ENCODE measurements at regions not wholly inside any gene's neighbourhood (a gene's known extent, or its start where the extent isn't known, plus 50 kb on each side); places are given as distances from the start of the nearest gene placed in this dataset.

DNA sequence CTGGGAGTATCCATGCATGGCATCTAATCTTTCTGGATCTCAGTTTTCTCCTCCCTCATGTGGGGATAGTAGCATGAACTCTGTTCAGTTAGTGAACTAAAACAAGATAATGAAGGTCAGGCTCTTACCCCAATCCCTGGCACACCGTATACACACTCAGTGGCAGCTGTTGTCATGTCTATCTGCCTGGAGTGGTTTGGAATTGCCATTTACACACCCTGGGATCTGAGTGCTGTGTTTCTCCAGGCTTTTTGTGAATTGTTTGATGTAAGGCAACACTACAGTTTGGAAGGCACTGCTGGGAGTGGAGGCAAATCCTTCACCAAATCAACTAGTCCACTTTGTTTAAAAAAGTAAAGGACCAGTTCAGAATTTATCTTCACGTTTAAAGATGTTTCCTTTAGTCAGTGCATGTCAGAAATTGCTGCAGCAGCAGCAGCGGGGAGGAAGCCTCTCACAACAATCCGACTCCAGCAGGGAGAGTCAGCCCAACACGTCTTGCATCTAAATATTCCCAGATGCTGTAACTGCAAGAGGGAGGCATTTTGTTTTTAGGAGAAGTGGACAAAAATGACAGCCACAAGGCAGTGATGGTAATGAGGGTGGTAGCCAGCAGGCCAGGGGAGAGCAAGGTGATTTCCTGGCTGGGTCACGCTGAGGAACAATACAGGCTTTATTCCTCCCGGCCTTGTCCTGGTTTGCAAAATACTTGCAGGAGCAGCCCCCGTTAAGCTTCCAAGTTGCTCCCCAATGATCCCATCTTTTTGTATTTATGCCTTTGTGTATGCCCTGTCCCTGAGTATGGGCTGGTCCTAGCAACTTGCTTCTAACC, 128.5 kb upstream of the LRIG1 start:
- H3K4me3 ChIP-seq (ENCODE audit: low read depth in 1 of 3, low read length in 3 of 3): no peak overlapping the region
- no peak overlapping the region for H3K9ac ChIP-seq (ENCODE audit: low read depth in 1 of 2, low read length in 2 of 2)
- WGBS: 78% methylated on average over 8 of the region's 8 CpGs
- no peak for TF ChIP-seq FOXA1 (IDR thresholded peaks at IDR 0.05)
- no peak for TF ChIP-seq NR2F2 (IDR thresholded peaks at IDR 0.05)
- no peak for TF ChIP-seq HNF4G (IDR thresholded peaks at IDR 0.05)
- TF ChIP-seq, protein P1, sequence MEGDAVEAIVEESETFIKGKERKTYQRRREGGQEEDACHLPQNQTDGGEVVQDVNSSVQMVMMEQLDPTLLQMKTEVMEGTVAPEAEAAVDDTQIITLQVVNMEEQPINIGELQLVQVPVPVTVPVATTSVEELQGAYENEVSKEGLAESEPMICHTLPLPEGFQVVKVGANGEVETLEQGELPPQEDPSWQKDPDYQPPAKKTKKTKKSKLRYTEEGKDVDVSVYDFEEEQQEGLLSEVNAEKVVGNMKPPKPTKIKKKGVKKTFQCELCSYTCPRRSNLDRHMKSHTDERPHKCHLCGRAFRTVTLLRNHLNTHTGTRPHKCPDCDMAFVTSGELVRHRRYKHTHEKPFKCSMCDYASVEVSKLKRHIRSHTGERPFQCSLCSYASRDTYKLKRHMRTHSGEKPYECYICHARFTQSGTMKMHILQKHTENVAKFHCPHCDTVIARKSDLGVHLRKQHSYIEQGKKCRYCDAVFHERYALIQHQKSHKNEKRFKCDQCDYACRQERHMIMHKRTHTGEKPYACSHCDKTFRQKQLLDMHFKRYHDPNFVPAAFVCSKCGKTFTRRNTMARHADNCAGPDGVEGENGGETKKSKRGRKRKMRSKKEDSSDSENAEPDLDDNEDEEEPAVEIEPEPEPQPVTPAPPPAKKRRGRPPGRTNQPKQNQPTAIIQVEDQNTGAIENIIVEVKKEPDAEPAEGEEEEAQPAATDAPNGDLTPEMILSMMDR (IDR thresholded peaks at IDR 0.05; ENCODE audit: low read depth, low read length, missing input control): no peak
- no peak overlapping the region for H3K27ac ChIP-seq (ENCODE audit: low read depth in 1 of 2, low read length in 2 of 2)
- no peak for DNase-seq (ENCODE audit: low spot score)
- H3K4me1 ChIP-seq (ENCODE audit: control insufficient read depth in 4 of 4, insufficient read depth in 4 of 4, low read length in 3 of 4): peaks cover 0 to 8% (median 4%) of the 10 kb centered on the region in 4 donors
- no peaks in the 10 kb centered on the region for H3K27me3 ChIP-seq (ENCODE audit: control insufficient read depth in 4 of 4, insufficient read depth in 4 of 4, low read length in 3 of 4)
- H3K9me3 ChIP-seq (ENCODE audit: control insufficient read depth in 4 of 4, low read length in 3 of 4): no peaks in the 10 kb centered on the region
- no peaks in the 10 kb centered on the region for H3K36me3 ChIP-seq (ENCODE audit: control insufficient read depth in 4 of 4, insufficient read depth in 3 of 4, low read depth in 1 of 4, low read length in 3 of 4)

DNA sequence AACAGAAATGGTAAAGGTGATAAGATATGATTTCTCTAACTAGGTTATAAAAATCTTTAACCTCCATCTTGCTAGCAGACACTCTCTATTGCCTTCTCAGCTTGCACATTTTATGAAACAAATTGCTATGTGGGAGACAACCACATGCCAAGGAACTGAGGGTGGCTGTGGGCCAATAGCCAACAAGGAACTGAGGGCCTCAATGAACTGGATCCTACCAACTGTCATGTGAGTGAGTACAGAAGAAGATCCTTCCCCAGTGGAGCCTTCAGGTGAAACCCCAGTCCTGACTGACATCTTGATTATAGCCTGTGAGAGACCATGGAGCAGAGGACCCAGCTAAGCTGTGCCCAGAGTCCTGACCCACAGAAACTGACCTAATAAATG, 129.2 kb upstream of the LRIG1 start:
- Histone ChIP-seq H3K36me3 (ENCODE audit: control insufficient read depth in 4 of 4, insufficient read depth in 3 of 4, low read depth in 1 of 4, low read length in 3 of 4) (no peaks in the 10 kb centered on the region), H3K9me3 (ENCODE audit: control insufficient read depth in 4 of 4, low read length in 3 of 4) (no peaks in the 10 kb centered on the region), H3K4me3 (ENCODE audit: low read depth in 1 of 3, low read length in 3 of 3) (no peak overlapping the region), H3K27me3 (ENCODE audit: control insufficient read depth in 4 of 4, insufficient read depth in 4 of 4, low read length in 3 of 4) (no peaks in the 10 kb centered on the region), H3K27ac (ENCODE audit: low read depth in 1 of 2, low read length in 2 of 2) (no peak overlapping the region), H3K9ac (ENCODE audit: low read depth in 1 of 2, low read length in 2 of 2) (no peak overlapping the region), H3K4me1 (ENCODE audit: control insufficient read depth in 4 of 4, insufficient read depth in 4 of 4, low read length in 3 of 4) (peaks cover 0 to 8% (median 4%) of the 10 kb centered on the region in 4 donors)
- DNase-seq (ENCODE audit: low spot score): no peak
- no peak for TF ChIP-seq RXRA (IDR thresholded peaks at IDR 0.05)
- TF ChIP-seq, protein P2, sequence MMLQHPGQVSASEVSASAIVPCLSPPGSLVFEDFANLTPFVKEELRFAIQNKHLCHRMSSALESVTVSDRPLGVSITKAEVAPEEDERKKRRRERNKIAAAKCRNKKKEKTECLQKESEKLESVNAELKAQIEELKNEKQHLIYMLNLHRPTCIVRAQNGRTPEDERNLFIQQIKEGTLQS (IDR thresholded peaks at IDR 0.05): no peak
- no peak for TF ChIP-seq JUND (IDR thresholded peaks at IDR 0.05)
- TF ChIP-seq GABPA (IDR thresholded peaks at IDR 0.05 in 1 of 2, conservative IDR thresholded peaks at IDR 0.05 in 1 of 2): no peak
- no peak for TF ChIP-seq HNF4G (IDR thresholded peaks at IDR 0.05)
- no peak for TF ChIP-seq EGR1 (IDR thresholded peaks at IDR 0.05; ENCODE audit: low read depth in 2 of 2)
- no peak for TF ChIP-seq FOXA2 (IDR thresholded peaks at IDR 0.05)
- TF ChIP-seq, protein P3, sequence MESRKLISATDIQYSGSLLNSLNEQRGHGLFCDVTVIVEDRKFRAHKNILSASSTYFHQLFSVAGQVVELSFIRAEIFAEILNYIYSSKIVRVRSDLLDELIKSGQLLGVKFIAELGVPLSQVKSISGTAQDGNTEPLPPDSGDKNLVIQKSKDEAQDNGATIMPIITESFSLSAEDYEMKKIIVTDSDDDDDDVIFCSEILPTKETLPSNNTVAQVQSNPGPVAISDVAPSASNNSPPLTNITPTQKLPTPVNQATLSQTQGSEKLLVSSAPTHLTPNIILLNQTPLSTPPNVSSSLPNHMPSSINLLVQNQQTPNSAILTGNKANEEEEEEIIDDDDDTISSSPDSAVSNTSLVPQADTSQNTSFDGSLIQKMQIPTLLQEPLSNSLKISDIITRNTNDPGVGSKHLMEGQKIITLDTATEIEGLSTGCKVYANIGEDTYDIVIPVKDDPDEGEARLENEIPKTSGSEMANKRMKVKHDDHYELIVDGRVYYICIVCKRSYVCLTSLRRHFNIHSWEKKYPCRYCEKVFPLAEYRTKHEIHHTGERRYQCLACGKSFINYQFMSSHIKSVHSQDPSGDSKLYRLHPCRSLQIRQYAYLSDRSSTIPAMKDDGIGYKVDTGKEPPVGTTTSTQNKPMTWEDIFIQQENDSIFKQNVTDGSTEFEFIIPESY (IDR thresholded peaks at IDR 0.05): no peak
- no peak for TF ChIP-seq SP1 (IDR thresholded peaks at IDR 0.05)
- no peak for TF ChIP-seq HNF4A (conservative IDR thresholded peaks at IDR 0.05)
- TF ChIP-seq, protein P4, sequence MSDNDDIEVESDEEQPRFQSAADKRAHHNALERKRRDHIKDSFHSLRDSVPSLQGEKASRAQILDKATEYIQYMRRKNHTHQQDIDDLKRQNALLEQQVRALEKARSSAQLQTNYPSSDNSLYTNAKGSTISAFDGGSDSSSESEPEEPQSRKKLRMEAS (IDR thresholded peaks at IDR 0.05): no peak
- TF ChIP-seq, protein P1 (IDR thresholded peaks at IDR 0.05; ENCODE audit: low read depth, low read length, missing input control): no peak
- TF ChIP-seq RAD21 (IDR thresholded peaks at IDR 0.05): no peak
- TF ChIP-seq NR2F2 (IDR thresholded peaks at IDR 0.05): no peak
- no peak for TF ChIP-seq TAF1 (conservative IDR thresholded peaks at IDR 0.05)
- TF ChIP-seq, protein P5, sequence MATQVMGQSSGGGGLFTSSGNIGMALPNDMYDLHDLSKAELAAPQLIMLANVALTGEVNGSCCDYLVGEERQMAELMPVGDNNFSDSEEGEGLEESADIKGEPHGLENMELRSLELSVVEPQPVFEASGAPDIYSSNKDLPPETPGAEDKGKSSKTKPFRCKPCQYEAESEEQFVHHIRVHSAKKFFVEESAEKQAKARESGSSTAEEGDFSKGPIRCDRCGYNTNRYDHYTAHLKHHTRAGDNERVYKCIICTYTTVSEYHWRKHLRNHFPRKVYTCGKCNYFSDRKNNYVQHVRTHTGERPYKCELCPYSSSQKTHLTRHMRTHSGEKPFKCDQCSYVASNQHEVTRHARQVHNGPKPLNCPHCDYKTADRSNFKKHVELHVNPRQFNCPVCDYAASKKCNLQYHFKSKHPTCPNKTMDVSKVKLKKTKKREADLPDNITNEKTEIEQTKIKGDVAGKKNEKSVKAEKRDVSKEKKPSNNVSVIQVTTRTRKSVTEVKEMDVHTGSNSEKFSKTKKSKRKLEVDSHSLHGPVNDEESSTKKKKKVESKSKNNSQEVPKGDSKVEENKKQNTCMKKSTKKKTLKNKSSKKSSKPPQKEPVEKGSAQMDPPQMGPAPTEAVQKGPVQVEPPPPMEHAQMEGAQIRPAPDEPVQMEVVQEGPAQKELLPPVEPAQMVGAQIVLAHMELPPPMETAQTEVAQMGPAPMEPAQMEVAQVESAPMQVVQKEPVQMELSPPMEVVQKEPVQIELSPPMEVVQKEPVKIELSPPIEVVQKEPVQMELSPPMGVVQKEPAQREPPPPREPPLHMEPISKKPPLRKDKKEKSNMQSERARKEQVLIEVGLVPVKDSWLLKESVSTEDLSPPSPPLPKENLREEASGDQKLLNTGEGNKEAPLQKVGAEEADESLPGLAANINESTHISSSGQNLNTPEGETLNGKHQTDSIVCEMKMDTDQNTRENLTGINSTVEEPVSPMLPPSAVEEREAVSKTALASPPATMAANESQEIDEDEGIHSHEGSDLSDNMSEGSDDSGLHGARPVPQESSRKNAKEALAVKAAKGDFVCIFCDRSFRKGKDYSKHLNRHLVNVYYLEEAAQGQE (IDR thresholded peaks at IDR 0.05): no peak

Data from liver (tissue), 8 donors.